ENCODE measurements at regions not wholly inside any gene's neighbourhood (a gene's known extent, or its start where the extent isn't known, plus 50 kb on each side); places are given as distances from the start of the nearest gene placed in this dataset.

- TF ChIP-seq CTCF (IDR thresholded peaks at IDR 0.05; ENCODE audit: low read length): no peak
- no peak for TF ChIP-seq EZH2 (IDR thresholded peaks at IDR 0.05; ENCODE audit: borderline replicate concordance, low read length)
These were observed 131.0 kb downstream of the DMAC1 start for GRCh38 chr9:7668541-7668940.
